Body of pancreas (tissue), 4 donors: ENCODE measurements at regions not wholly inside any gene's neighbourhood (a gene's known extent, or its start where the extent isn't known, plus 50 kb on each side); places are given as distances from the start of the nearest gene placed in this dataset.

Experiments
- POLR2A ChIP-seq, 3 donors: fragments of 450-650 bp; IDR thresholded peaks; one replicate each; pipeline ENCODE4 v1.6.1; 2016; ENCODE audit warnings: antibody characterized with exemption in 3 of 3, mild to moderate bottlenecking in 2 of 3
- TF ChIP-seq, protein P1 (sequence below), 7 experiments: fragments of 450-650 bp in 4 of 7; fragments of 200-600 bp in 3 of 7; sonication (generic) in 3 of 7; IDR thresholded peaks; one replicate each; pipeline ENCODE4 v1.5.1; 2016 to 2019; ENCODE audit warnings: antibody characterized with exemption in 7 of 7

GRCh38 chr12:87157791-87158190, 871.4 kb downstream of the C12orf50 start:
- TF ChIP-seq, protein P1, sequence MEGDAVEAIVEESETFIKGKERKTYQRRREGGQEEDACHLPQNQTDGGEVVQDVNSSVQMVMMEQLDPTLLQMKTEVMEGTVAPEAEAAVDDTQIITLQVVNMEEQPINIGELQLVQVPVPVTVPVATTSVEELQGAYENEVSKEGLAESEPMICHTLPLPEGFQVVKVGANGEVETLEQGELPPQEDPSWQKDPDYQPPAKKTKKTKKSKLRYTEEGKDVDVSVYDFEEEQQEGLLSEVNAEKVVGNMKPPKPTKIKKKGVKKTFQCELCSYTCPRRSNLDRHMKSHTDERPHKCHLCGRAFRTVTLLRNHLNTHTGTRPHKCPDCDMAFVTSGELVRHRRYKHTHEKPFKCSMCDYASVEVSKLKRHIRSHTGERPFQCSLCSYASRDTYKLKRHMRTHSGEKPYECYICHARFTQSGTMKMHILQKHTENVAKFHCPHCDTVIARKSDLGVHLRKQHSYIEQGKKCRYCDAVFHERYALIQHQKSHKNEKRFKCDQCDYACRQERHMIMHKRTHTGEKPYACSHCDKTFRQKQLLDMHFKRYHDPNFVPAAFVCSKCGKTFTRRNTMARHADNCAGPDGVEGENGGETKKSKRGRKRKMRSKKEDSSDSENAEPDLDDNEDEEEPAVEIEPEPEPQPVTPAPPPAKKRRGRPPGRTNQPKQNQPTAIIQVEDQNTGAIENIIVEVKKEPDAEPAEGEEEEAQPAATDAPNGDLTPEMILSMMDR (IDR thresholded peaks at IDR 0.05), result no peak
- no peak for TF ChIP-seq POLR2A (IDR thresholded peaks at IDR 0.05)
